NCI-H1930 (cell line): ENCODE measurements at regions not wholly inside any gene's neighbourhood (a gene's known extent, or its start where the extent isn't known, plus 50 kb on each side); places are given as distances from the start of the nearest gene placed in this dataset.
"Not testable (repeated sequence)": the region's sequence is repeated elsewhere in the genome, so short reads cannot be mapped to it uniquely, and the experiment has no call there.

Experiments used
- DNase-seq, 2 experiments: peaks; one replicate each; lab custom pipeline; 2025; lab: John Stamatoyannopoulos, UW

DNA sequence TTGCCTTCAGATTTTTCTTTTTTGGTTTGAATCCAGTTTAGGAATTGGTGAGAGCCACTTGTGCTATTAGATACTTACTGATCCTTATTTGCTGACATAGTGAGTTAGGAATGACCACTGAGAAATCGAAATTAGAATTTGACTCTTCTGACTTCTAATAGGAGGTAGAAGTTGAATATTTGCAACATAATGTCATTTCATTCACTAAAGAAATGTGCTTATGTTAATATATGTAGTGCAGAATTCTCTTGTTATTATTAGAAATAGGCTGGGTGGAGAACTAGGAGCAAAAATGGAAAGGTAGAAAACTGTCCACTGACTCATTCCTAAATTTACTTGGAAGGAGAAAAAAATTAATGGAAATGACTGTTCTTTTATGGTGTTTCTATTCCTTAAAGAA lies 538.2 kb upstream of the SGO1 start:
- DNase-seq, result no peak

- not testable (repeated sequence) for DNase-seq
These were observed 530.4 kb upstream of the SGO1 start for GRCh38 chr3:20716425-20716824.

- DNase-seq, result no peak
These were observed 515.6 kb upstream of the SGO1 start for GRCh38 chr3:20701641-20702040.

DNA sequence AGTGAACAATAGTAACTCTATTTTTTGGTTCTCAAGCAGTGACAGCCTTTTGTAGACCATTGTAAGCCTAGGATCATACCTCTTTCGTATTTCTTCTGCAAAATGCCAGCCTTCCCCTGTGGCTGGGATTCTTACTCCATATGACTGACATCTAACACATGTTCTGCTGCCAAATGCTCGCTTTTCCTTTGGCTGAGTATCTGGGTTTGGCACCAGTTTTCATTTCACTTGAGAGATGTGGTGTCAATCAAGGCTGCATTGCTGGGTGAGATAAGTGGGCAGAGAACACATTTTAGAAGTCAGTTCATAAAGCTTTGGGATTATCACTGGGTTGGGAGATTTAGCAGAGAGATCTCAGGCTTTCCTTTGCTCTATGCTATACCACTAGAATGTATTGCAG lies 514.7 kb upstream of the SGO1 start:
- DNase-seq, result no peak

GRCh38 chr3:20698896-20699295 lies 512.9 kb upstream of the SGO1 start:
- no peak for DNase-seq

DNA sequence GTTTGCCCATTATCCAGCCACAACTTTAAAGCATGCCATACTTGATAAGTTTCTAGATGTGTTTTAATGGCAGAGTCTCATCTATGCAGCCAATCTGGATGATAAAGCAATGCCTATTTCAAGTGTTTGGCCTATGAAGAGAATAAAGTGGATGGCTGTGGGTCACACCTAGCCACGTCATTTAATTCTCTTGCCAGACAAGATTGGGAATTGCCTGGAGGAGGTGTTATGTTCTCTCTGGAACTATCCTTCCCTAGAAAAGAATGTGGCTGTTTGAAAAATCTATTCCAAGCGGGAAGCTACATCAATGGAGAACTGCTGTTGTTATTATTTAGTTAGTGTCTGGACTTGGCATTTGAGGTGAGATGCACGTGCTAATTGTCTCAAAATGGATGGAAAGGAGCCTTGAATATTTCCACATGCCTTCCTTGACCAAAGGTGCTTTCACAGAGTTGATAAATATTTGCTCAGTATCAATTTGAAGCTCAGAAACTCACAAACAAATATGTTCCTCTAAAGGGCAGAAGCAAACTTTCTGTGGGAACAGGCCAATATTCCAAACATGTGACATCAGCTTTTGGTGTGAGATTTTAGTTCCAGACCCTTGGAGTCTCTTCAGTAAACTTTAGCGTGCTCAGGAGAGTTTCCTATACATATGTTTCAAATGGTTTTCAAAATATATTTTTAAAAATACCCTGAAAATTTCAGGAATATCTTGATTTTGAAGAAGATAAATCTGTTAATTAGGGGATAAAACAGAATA lies 510.6 kb upstream of the SGO1 start:
- no peak for DNase-seq

DNA sequence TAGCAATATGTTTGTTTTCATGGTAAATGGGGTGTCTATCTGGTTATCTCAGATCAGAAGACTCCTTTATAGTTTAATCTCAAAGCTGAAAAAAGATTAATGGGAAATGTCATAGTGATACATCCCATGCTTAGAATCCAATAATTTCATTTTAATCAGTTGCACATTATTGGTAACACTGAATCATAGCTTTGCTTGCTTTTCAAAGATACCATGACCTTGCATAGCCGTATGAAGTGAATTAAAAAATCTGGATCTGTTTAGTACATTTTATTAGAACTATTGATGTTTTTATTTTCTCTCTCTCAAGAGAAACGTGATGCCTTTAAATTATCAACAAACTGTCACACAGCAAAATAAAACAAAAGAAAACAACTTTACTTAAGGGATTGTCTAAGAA lies 506.7 kb upstream of the SGO1 start:
- no peak for DNase-seq

DNA sequence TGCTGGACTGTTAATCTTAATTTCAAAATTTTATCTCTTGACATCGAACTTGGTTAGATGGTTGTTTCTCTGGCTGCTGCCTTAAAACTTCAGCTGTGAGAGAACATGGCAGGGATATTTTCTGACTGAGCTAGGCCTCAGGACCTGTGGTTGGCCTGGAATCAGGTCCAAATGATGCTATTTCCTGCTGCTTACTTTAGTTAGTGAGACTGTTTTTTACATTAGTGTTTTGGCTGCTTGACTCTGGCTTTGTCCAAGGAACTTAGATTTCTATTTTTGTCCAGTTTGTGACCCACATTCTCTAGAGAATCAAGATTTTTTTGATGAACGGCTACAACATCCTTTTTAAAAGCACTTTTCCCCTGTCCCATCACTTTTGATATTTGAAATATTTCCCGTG lies 497.9 kb upstream of the SGO1 start:
- DNase-seq, result no peak

GRCh38 chr3:20682573-20682972 lies 496.6 kb upstream of the SGO1 start:
- DNase-seq, result no peak

GRCh38 chr3:20680990-20681628 lies 495.1 kb upstream of the SGO1 start:
- DNase-seq, result no peak

- DNase-seq, result no peak
These were observed 487.9 kb upstream of the SGO1 start for GRCh38 chr3:20673866-20674265.

GRCh38 chr3:20669675-20670074 lies 483.7 kb upstream of the SGO1 start:
- no peak for DNase-seq

DNA sequence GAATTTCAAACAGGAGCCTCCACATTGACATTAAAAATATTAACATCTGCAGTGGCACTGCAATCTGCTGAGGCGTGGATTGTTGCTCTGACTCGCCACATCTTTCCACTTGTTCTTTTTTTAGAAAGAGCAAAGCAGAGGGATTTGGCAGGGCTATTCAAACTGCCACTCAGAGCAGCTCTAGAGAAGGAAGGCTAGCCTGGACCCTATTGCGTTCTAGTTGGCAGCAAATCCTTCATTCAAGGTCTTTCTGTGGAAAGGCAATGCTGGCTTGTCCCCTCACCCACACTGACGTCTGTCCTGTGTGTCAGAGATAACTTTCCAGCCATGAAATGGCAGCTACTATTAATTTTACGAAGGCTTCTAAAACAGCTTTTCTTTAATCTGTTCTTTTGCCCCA lies 483.2 kb upstream of the SGO1 start:
- no peak for DNase-seq

GRCh38 chr3:20668411-20668810 lies 482.4 kb upstream of the SGO1 start:
- DNase-seq, result no peak

DNA sequence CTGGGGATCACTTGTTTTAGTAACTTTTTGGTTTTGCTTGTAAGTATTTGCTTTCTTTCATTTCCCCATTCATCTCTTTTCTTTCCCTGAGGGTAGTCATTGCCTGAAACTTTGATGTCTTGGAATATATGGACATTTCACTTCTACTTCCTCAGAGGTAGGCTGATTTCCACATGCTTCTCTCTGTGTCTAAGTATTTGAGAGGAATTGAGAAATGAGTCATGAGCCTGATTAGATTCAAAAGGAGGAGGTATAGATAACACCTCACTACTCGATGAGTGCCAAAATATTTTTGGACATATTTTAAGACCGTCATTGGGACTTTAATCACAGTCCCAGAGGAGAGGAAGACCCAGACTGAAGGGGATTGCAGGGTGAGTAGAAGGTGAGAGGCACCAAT lies 480.1 kb upstream of the SGO1 start:
- DNase-seq, result no peak

GRCh38 chr3:20658491-20658890 lies 472.5 kb upstream of the SGO1 start:
- no peak for DNase-seq

DNA sequence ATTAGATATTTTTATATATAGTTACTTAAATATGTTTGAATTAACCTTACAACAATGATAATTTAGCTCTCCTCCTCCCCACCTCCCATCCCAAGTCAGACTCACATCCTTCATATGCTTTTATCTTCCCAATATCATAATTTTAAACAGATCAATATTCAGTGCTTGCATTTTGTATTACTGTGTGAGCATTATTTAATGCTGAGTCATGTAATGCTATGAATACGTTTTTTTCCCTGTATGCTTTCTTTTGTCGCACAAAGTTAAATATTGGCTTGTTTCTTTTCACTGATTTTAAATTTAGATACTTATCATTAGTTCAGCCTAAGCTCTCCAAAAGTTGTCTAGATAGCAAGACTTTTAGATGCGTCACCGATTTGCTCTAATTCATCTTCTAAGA lies 471.6 kb upstream of the SGO1 start:
- DNase-seq, result no peak

- DNase-seq, result no peak
These were observed 466.4 kb upstream of the SGO1 start for GRCh38 chr3:20652231-20652986.

- DNase-seq, result no peak
These were observed 462.9 kb upstream of the SGO1 start for GRCh38 chr3:20648921-20649381.

- no peak for DNase-seq
These were observed 462.3 kb upstream of the SGO1 start for GRCh38 chr3:20648294-20648693.

- DNase-seq, result no peak
These were observed 460.4 kb upstream of the SGO1 start for GRCh38 chr3:20646425-20646824.

DNA sequence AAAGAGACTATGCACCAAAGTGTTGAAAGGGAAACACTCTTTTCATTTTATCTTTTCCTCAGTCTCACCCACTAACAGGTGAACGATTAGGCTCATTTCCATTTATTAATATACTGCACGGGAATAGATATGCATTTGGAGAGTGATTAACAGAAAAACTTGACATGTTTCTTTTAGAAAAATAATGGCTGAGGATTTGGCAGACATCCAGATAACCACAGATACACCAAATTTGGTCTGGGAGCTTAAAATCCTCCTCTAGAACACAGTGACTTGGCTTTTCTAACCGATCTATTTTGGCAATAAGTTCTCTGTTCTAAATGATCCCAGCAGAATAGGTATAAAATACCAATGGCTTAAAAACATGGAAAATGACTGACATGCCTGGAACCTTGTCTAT lies 459.3 kb upstream of the SGO1 start:
- DNase-seq, result no peak

GRCh38 chr3:20637729-20638128 lies 451.7 kb upstream of the SGO1 start:
- DNase-seq, result no peak
